Ovary (tissue), 3 donors: ENCODE measurements at regions not wholly inside any gene's neighbourhood (a gene's known extent, or its start where the extent isn't known, plus 50 kb on each side); places are given as distances from the start of the nearest gene placed in this dataset.

Source experiments
- CTCF ChIP-seq, 3 donors: fragments of 450-650 bp in 2 of 3; fragments of 200-600 bp in 1 of 3; IDR thresholded peaks; one replicate each; pipeline versions ENCODE4 v1.5.1 to v1.8.0; 2016 to 2022; ENCODE audit warnings: antibody characterized with exemption in 3 of 3, mild to moderate bottlenecking in 1 of 3
- EP300 ChIP-seq: sonication (generic); formaldehyde crosslinking; IDR thresholded peaks from one replicate; pipeline ENCODE4 v1.6.1; 2017; ENCODE audit warnings: antibody characterized with exemption
- POLR2A ChIP-seq: fragments of 450-650 bp; IDR thresholded peaks from one replicate; pipeline ENCODE4 v1.6.1; 2017; ENCODE audit warnings: antibody characterized with exemption, mild to moderate bottlenecking, moderate library complexity
- donor health status: DM: no; HTN: no; CAD: no.

GRCh38 chr6:98067375-98067774 is 767.0 kb upstream of the POU3F2 start:
- TF ChIP-seq CTCF (IDR thresholded peaks at IDR 0.05) (no peak), POLR2A (no peak), EP300 (no peak)
